ENCODE measurements at regions not wholly inside any gene's neighbourhood (a gene's known extent, or its start where the extent isn't known, plus 50 kb on each side); places are given as distances from the start of the nearest gene placed in this dataset.

GRCh38 chr6:156164701-156165452 is 612.3 kb upstream of the ARID1B start:
- H3K4me3 ChIP-seq (ENCODE audit: low read length), result no peak overlapping the region
- TF ChIP-seq ZNF274 (IDR thresholded peaks at IDR 0.05; ENCODE audit: low read depth, low read length), result no peak

GRCh38 chr6:156163311-156163710 is 613.9 kb upstream of the ARID1B start:
- H3K4me3 ChIP-seq (ENCODE audit: low read length), result no peak overlapping the region
- no peak for TF ChIP-seq ZNF274 (IDR thresholded peaks at IDR 0.05; ENCODE audit: low read depth, low read length)

GRCh38 chr6:156161471-156161870 is 615.7 kb upstream of the ARID1B start:
- no peak for TF ChIP-seq ZNF274 (IDR thresholded peaks at IDR 0.05; ENCODE audit: low read depth, low read length)
- H3K4me3 ChIP-seq (ENCODE audit: low read length), result no peak overlapping the region

GRCh38 chr6:156160795-156161165 is 616.4 kb upstream of the ARID1B start:
- no peak for TF ChIP-seq ZNF274 (IDR thresholded peaks at IDR 0.05; ENCODE audit: low read depth, low read length)
- H3K4me3 ChIP-seq (ENCODE audit: low read length), result no peak overlapping the region

GRCh38 chr6:156160007-156160794 is 617.0 kb upstream of the ARID1B start:
- no peak for TF ChIP-seq ZNF274 (IDR thresholded peaks at IDR 0.05; ENCODE audit: low read depth, low read length)
- H3K4me3 ChIP-seq (ENCODE audit: low read length), result no peak overlapping the region

GRCh38 chr6:156154896-156155295 is 622.3 kb upstream of the ARID1B start:
- no peak overlapping the region for H3K4me3 ChIP-seq (ENCODE audit: low read length)
- no peak for TF ChIP-seq ZNF274 (IDR thresholded peaks at IDR 0.05; ENCODE audit: low read depth, low read length)

- no peak overlapping the region for H3K4me3 ChIP-seq (ENCODE audit: low read length)
- TF ChIP-seq ZNF274 (IDR thresholded peaks at IDR 0.05; ENCODE audit: low read depth, low read length), result no peak
Observed at GRCh38 chr6:156150391-156150790, 626.8 kb upstream of the ARID1B start.

- no peak overlapping the region for H3K4me3 ChIP-seq (ENCODE audit: low read length)
- TF ChIP-seq ZNF274 (IDR thresholded peaks at IDR 0.05; ENCODE audit: low read depth, low read length), result no peak
Observed at GRCh38 chr6:156146891-156147290, 630.3 kb upstream of the ARID1B start.

GRCh38 chr6:156131221-156131903 is 645.8 kb upstream of the ARID1B start:
- no peak overlapping the region for H3K4me3 ChIP-seq (ENCODE audit: low read length)
- TF ChIP-seq ZNF274 (IDR thresholded peaks at IDR 0.05; ENCODE audit: low read depth, low read length), result no peak

GRCh38 chr6:156126535-156126934 is 650.6 kb upstream of the ARID1B start:
- no peak for TF ChIP-seq ZNF274 (IDR thresholded peaks at IDR 0.05; ENCODE audit: low read depth, low read length)
- no peak overlapping the region for H3K4me3 ChIP-seq (ENCODE audit: low read length)

- TF ChIP-seq ZNF274 (IDR thresholded peaks at IDR 0.05; ENCODE audit: low read depth, low read length), result no peak
- H3K4me3 ChIP-seq (ENCODE audit: low read length), result no peak overlapping the region
Observed at GRCh38 chr6:156125844-156126243, 651.3 kb upstream of the ARID1B start.

GRCh38 chr6:156123731-156124130 is 653.4 kb upstream of the ARID1B start:
- no peak overlapping the region for H3K4me3 ChIP-seq (ENCODE audit: low read length)
- no peak for TF ChIP-seq ZNF274 (IDR thresholded peaks at IDR 0.05; ENCODE audit: low read depth, low read length)

- TF ChIP-seq ZNF274 (IDR thresholded peaks at IDR 0.05; ENCODE audit: low read depth, low read length), result no peak
- no peak overlapping the region for H3K4me3 ChIP-seq (ENCODE audit: low read length)
Observed at GRCh38 chr6:156121973-156122372, 655.2 kb upstream of the ARID1B start.

GRCh38 chr6:156114541-156114940 is 658.9 kb upstream of the NOX3 start:
- TF ChIP-seq ZNF274 (IDR thresholded peaks at IDR 0.05; ENCODE audit: low read depth, low read length), result no peak
- no peak overlapping the region for H3K4me3 ChIP-seq (ENCODE audit: low read length)

- TF ChIP-seq ZNF274 (IDR thresholded peaks at IDR 0.05; ENCODE audit: low read depth, low read length), result no peak
- H3K4me3 ChIP-seq (ENCODE audit: low read length), result no peak overlapping the region
Observed at GRCh38 chr6:156113631-156114030, 658.0 kb upstream of the NOX3 start.
